HG03460 (cell line): ENCODE measurements at regions not wholly inside any gene's neighbourhood (a gene's known extent, or its start where the extent isn't known, plus 50 kb on each side); places are given as distances from the start of the nearest gene placed in this dataset.

Experiments used
- ATAC-seq: cut with Tn5 transposase; IDR thresholded peaks from one replicate; pipeline ENCODE4 v1.9.1; 2021; ENCODE audit not compliant: unreplicated experiment

DNA sequence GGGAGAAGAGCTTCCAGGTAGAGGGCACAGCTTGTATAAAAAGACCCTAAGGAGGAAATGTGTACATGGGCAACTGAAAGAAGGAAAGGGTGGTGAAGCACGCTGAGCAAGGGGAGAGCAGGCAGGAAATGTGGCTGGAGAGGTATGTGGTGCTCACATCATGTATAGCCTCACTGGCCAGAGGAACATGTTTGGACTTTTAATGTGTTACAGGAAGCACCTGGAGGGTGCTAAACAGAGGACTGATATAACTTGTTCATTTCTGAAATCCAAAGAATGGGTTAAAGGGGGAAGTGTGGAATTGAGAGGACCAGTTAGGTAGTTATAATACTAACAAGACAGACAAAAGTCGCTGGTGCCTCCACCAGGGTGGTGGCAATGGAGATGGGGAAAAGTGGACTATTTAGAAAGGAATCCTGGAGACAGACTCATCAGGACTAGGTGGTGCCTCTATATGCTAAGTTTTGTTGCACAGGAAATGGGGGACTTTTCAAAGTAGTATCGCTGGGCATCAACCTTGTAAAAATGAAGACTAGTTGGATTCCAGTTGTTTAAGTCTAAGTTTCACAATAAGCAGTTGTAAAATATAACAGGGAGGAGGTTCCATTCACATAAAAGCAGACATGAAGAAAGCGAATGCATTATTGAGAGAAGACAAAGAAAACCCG is 63.1 kb upstream of the CD180 start:
- no peak for ATAC-seq

- ATAC-seq, result no peak
These were observed 60.9 kb upstream of the CD180 start for GRCh38 chr5:67257500-67257899.

DNA sequence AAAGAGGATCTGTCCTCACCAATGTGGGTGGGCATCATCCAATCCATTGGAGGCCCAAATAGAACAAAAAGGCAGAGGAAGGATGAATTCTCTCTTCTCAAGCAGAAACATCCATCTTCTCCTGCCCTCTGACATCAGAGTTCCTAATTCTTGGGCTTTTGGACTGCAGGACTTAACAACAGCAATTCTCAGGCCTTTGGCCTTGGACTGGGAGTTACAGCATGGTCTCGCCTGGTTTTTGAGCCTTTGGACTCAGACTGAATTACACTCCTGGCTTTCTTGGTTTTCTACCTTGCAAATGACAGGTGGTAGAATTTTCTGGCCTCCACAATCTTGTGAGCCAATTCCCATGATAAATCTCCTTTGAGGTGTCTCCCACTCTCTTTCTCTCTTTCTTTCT is 60.5 kb upstream of the CD180 start:
- ATAC-seq, result no peak

DNA sequence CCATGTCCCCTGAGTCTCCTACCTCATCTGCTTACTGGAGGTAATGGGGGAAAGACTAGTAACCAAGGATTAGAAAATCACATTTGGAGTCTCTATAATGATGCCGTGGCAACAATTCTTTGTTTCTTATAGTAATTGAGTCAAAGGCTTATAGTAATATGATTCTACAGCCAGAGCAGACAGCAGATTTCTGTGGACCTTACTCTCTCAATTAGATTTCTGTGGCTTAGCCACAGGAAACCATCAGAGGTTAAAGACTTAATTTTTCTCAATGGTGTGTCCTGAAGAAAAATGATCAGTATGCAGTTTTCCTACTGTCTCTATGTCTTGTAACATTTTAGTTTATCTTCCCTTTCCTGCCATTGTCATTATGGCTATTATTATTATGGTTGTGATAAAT is 59.3 kb upstream of the CD180 start:
- ATAC-seq, result no peak

GRCh38 chr5:67253911-67254310 is 57.3 kb upstream of the CD180 start:
- ATAC-seq, result no peak

GRCh38 chr5:67249590-67249895 is 52.9 kb upstream of the CD180 start:
- ATAC-seq, result no peak

DNA sequence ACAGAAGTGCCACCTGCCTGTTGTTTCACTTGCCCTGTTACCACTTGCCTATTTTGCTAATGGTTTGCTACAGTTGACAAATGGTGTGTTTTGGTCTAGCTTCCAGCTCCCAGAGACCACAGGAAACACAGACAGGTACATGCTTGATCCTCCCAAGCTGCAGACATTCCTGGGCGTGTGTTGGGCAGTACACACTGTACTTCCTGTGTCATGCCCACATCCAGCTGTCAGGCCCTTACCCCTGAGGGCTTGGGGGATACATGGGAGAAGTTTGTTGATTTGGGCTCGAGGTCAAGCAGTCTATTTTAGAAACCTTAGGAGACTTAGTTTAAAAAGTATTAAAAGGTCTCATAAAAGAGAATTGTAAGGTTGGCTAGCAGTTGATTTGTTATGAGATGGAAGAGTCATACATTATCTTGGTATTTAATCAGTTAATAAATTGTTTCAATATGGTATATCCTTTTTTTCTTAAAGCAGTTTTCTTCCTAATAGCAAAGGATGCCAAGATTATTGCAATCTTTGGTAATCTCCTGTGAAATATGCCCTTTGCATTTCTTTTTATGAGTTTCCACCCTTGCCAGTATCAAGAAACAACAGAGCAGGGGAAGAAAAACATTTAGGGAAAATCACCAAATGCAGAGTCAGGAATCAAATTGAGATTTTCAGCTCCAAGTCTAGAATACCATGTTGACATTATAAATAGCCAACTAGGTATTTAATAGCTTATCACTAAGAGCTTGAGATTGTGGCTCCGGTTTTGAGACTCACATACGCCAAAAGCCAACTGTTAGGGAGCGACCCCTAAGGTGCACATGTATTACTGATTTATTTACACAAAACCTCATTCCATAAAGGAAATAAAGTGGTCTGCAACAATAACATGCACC is 52.3 kb upstream of the CD180 start:
- no peak for ATAC-seq

GRCh38 chr5:67246546-67247268 is 50.1 kb upstream of the CD180 start:
- no peak for ATAC-seq
